ENCODE measurements at regions not wholly inside any gene's neighbourhood (a gene's known extent, or its start where the extent isn't known, plus 50 kb on each side); places are given as distances from the start of the nearest gene placed in this dataset.

- Histone ChIP-seq H3K27me3 (replicated peaks; ENCODE audit: insufficient read depth) (peaks cover 4% of the 10 kb centered on the region), H3K4me1 (replicated peaks) (no peaks in the 10 kb centered on the region), H3K4me3 (no peak overlapping the region), H3K36me3 (no peaks in the 10 kb centered on the region), H3K9me3 (no peaks in the 10 kb centered on the region), H3K27ac (no peak overlapping the region)
- WGBS = 45% methylated on average over 20 of the region's 20 CpGs
- intact Hi-C loops (cut with DNase I) = no loop called here
- TF ChIP-seq POLR2A (IDR thresholded peaks at IDR 0.05) (no peak), CTCF (IDR thresholded peaks at IDR 0.05) (no peak), POLR2AphosphoS5 (IDR thresholded peaks at IDR 0.05) (no peak)
- DNase-seq (ENCODE audit: low spot score) = no peak
These were observed 571.6 kb downstream of the AJAP1 start for GRCh38 chr1:5225707-5226704.

GRCh38 chr1:5223206-5223605, 568.8 kb downstream of the AJAP1 start:
- H3K4me3 ChIP-seq = no peak overlapping the region
- TF ChIP-seq POLR2AphosphoS5 (IDR thresholded peaks at IDR 0.05) (no peak), POLR2A (IDR thresholded peaks at IDR 0.05) (no peak), CTCF (IDR thresholded peaks at IDR 0.05) (no peak)
- intact Hi-C loops (cut with DNase I) = no loop called here
- H3K27ac ChIP-seq = no peak overlapping the region
- peaks cover under 1% of the 10 kb centered on the region for H3K27me3 ChIP-seq (replicated peaks; ENCODE audit: insufficient read depth)
- DNase-seq (ENCODE audit: low spot score) = no peak
- no peaks in the 10 kb centered on the region for H3K36me3 ChIP-seq
- no peaks in the 10 kb centered on the region for H3K9me3 ChIP-seq
- no peaks in the 10 kb centered on the region for H3K4me1 ChIP-seq (replicated peaks)
- WGBS = 71% methylated on average over 4 of the region's 4 CpGs

GRCh38 chr1:5222626-5223025, 568.2 kb downstream of the AJAP1 start:
- Histone ChIP-seq H3K4me3 (no peak overlapping the region), H3K9me3 (no peaks in the 10 kb centered on the region), H3K27me3 (replicated peaks; ENCODE audit: insufficient read depth) (no peaks in the 10 kb centered on the region), H3K4me1 (replicated peaks) (no peaks in the 10 kb centered on the region), H3K27ac (no peak overlapping the region), H3K36me3 (no peaks in the 10 kb centered on the region)
- TF ChIP-seq POLR2A (IDR thresholded peaks at IDR 0.05) = no peak
- TF ChIP-seq POLR2AphosphoS5 (IDR thresholded peaks at IDR 0.05) = no peak
- no peak for TF ChIP-seq CTCF (IDR thresholded peaks at IDR 0.05)
- DNase-seq (ENCODE audit: low spot score) = no peak
- intact Hi-C loops (cut with DNase I) = no loop called here
- 90% methylated on average over 4 of the region's 4 CpGs for WGBS

- no peak for DNase-seq (ENCODE audit: low spot score)
- Histone ChIP-seq H3K4me3 (no peak overlapping the region), H3K4me1 (replicated peaks) (no peaks in the 10 kb centered on the region), H3K27ac (no peak overlapping the region), H3K9me3 (no peaks in the 10 kb centered on the region), H3K36me3 (no peaks in the 10 kb centered on the region), H3K27me3 (replicated peaks; ENCODE audit: insufficient read depth) (no peaks in the 10 kb centered on the region)
- intact Hi-C loops (cut with DNase I) = no loop called here
- TF ChIP-seq CTCF (IDR thresholded peaks at IDR 0.05) (no peak), POLR2AphosphoS5 (IDR thresholded peaks at IDR 0.05) (no peak), POLR2A (IDR thresholded peaks at IDR 0.05) (no peak)
- 57% methylated on average over 6 of the region's 6 CpGs for WGBS
These were observed 567.0 kb downstream of the AJAP1 start for GRCh38 chr1:5221451-5221850.

- Histone ChIP-seq H3K27ac (no peak overlapping the region), H3K4me1 (replicated peaks) (no peaks in the 10 kb centered on the region), H3K36me3 (no peaks in the 10 kb centered on the region), H3K9me3 (no peaks in the 10 kb centered on the region), H3K27me3 (replicated peaks; ENCODE audit: insufficient read depth) (no peaks in the 10 kb centered on the region), H3K4me3 (no peak overlapping the region)
- intact Hi-C loops (cut with DNase I) = no loop called here
- WGBS = 47% methylated on average over 7 of the region's 7 CpGs
- TF ChIP-seq POLR2AphosphoS5 (IDR thresholded peaks at IDR 0.05) (no peak), CTCF (IDR thresholded peaks at IDR 0.05) (no peak), POLR2A (IDR thresholded peaks at IDR 0.05) (no peak)
- no peak for DNase-seq (ENCODE audit: low spot score)
These were observed 566.4 kb downstream of the AJAP1 start for GRCh38 chr1:5220821-5221220.

All from prostate gland (tissue), 2 donors.